ENCODE measurements at regions not wholly inside any gene's neighbourhood (a gene's known extent, or its start where the extent isn't known, plus 50 kb on each side); places are given as distances from the start of the nearest gene placed in this dataset.

GRCh38 chr14:51392416-51392815 lies 152.4 kb downstream of the TMX1 start:
- intact Hi-C loops (cut with DNase I), result no loop called here
- no peak for DNase-seq

GRCh38 chr14:51394384-51394783 lies 154.3 kb downstream of the TMX1 start:
- intact Hi-C loops (cut with DNase I), result no loop called here
- peak in 1 of 42 donors; percentile 3 for DNase-seq

GRCh38 chr14:51394804-51395203 lies 154.8 kb downstream of the TMX1 start:
- intact Hi-C loops (cut with DNase I), result no loop called here

GRCh38 chr14:51395361-51395849 lies 155.4 kb downstream of the TMX1 start:
- DNase-seq, result peak in 5 of 42 donors; percentile 3 to 24 (median 13)
- intact Hi-C loops (cut with DNase I), result no loop called here

More at GRCh38 chr14:51394804-51395203, 154.8 kb downstream of the TMX1 start:
- DNase-seq, result no peak

GRCh38 chr14:51396222-51396815 lies 156.3 kb downstream of the TMX1 start:
- intact Hi-C loops (cut with DNase I), result no loop called here
- no peak for DNase-seq

GRCh38 chr14:51398898-51399297 lies 158.9 kb downstream of the TMX1 start:
- intact Hi-C loops (cut with DNase I), result no loop called here
- no peak for DNase-seq

- DNase-seq, result no peak
- intact Hi-C loops (cut with DNase I), result no loop called here
Observed at GRCh38 chr14:51400139-51400538, 160.1 kb downstream of the TMX1 start.

GRCh38 chr14:51401272-51401671 lies 161.2 kb downstream of the TMX1 start:
- intact Hi-C loops (cut with DNase I), result no loop called here
- peak in 3 of 42 donors; percentile 11 to 31 (median 22) for DNase-seq

- DNase-seq, result no peak
- intact Hi-C loops (cut with DNase I), result no loop called here
Observed at GRCh38 chr14:51401756-51402155, 161.7 kb downstream of the TMX1 start.

GRCh38 chr14:51410897-51411296 lies 170.8 kb downstream of the TMX1 start:
- no peak for DNase-seq
- intact Hi-C loops (cut with DNase I), result no loop called here

GRCh38 chr14:51419685-51420084 lies 179.6 kb downstream of the TMX1 start:
- intact Hi-C loops (cut with DNase I), result no loop called here
- no peak for DNase-seq

GRCh38 chr14:51422704-51423103 lies 182.7 kb downstream of the TMX1 start:
- intact Hi-C loops (cut with DNase I), result no loop called here
- DNase-seq, result no peak

- DNase-seq, result no peak
- intact Hi-C loops (cut with DNase I), result no loop called here
Observed at GRCh38 chr14:51424041-51424440, 184.0 kb downstream of the TMX1 start.

GRCh38 chr14:51424561-51425251 lies 184.7 kb downstream of the TMX1 start:
- intact Hi-C loops (cut with DNase I), result no loop called here
- DNase-seq, result no peak

GRCh38 chr14:51428981-51429380 lies 188.9 kb downstream of the TMX1 start:
- intact Hi-C loops (cut with DNase I), result no loop called here
- DNase-seq, result no peak

GRCh38 chr14:51430079-51430478 lies 190.0 kb downstream of the TMX1 start:
- intact Hi-C loops (cut with DNase I), result no loop called here
- no peak for DNase-seq

GRCh38 chr14:51430633-51431032 lies 190.6 kb downstream of the TMX1 start:
- intact Hi-C loops (cut with DNase I), result no loop called here
- peak in 24 of 42 donors; percentile 4 to 58 (median 23) for DNase-seq

GRCh38 chr14:51431033-51431709 lies 191.1 kb downstream of the TMX1 start:
- DNase-seq, result no peak
- intact Hi-C loops (cut with DNase I), result no loop called here

- no peak for DNase-seq
- intact Hi-C loops (cut with DNase I), result no loop called here
Observed at GRCh38 chr14:51431741-51432140, 191.7 kb downstream of the TMX1 start.

GRCh38 chr14:51432302-51432948 lies 192.4 kb downstream of the TMX1 start:
- no peak for DNase-seq
- intact Hi-C loops (cut with DNase I), result no loop called here
